ENCODE measurements at regions not wholly inside any gene's neighbourhood (a gene's known extent, or its start where the extent isn't known, plus 50 kb on each side); places are given as distances from the start of the nearest gene placed in this dataset.
"Not testable (repeated sequence)": the region's sequence is repeated elsewhere in the genome, so short reads cannot be mapped to it uniquely, and the experiment has no call there.

GRCh38 chr3:150228626-150229025, 179.5 kb upstream of the TSC22D2 start:
- DNase-seq; H3K4me3 Mint-ChIP-seq; H3K27ac Mint-ChIP-seq; H3K36me3 Mint-ChIP-seq (ENCODE audit: low read depth); H3K4me1 Mint-ChIP-seq; H3K9me3 Mint-ChIP-seq: not testable (repeated sequence)
- peaks cover 30% of the 10 kb centered on the region for H3K27me3 Mint-ChIP-seq
- intact Hi-C loops (cut with micrococcal nuclease) = loop anchor here (2.0 to 10.0 kb wide), 2 partner anchors 176 to 266 kb away; partner anchors contain the start of gene TSC22D2

- Mint-ChIP-seq H3K4me3 (no peak overlapping the region), H3K36me3 (ENCODE audit: low read depth) (no peaks in the 10 kb centered on the region), H3K4me1 (no peaks in the 10 kb centered on the region), H3K27ac (no peak overlapping the region), H3K27me3 (peaks cover 33% of the 10 kb centered on the region), H3K9me3 (no peaks in the 10 kb centered on the region)
- DNase-seq = peak; percentile 73
- intact Hi-C loops (cut with micrococcal nuclease) = loop anchor here (2.0 to 10.0 kb wide), 2 partner anchors 177 to 267 kb away; partner anchors contain the start of gene TSC22D2
These were observed 180.3 kb upstream of the TSC22D2 start for GRCh38 chr3:150227839-150228238.

DNA sequence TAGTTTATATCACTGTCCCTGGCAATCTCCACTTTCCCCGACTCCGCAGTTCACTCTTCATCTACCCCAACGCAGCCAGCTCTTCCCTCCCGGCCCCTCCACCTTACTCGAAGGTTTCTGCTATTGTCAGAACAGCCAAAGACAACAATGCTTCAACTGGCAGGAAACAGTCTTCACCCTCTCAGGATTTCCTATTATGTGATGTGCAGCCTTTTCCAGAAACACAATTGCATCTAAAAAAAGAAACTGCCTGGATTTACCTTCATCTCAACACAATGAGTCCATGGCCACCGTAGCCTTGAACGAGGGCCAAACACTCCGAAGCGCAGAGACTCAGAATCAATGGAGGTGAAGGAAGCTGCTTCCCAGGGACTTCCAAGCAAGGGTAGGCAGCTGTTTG, 182.1 kb upstream of the TSC22D2 start:
- Mint-ChIP-seq H3K4me3 (no peak overlapping the region), H3K27me3 (peaks cover 47% of the 10 kb centered on the region), H3K27ac (no peak overlapping the region), H3K36me3 (ENCODE audit: low read depth) (no peaks in the 10 kb centered on the region), H3K4me1 (peaks cover 2% of the 10 kb centered on the region), H3K9me3 (no peaks in the 10 kb centered on the region)
- intact Hi-C loops (cut with micrococcal nuclease) = loop anchor here (10.0 kb wide), 1 partner anchor 179 kb away; the partner anchor contains the start of gene TSC22D2
- no peak for DNase-seq

GRCh38 chr3:150223558-150223957, 184.5 kb upstream of the TSC22D2 start:
- no peak overlapping the region for H3K27ac Mint-ChIP-seq
- H3K4me3 Mint-ChIP-seq = no peak overlapping the region
- peaks cover 2% of the 10 kb centered on the region for H3K4me1 Mint-ChIP-seq
- intact Hi-C loops (cut with micrococcal nuclease) = loop anchor here (10.0 kb wide), 1 partner anchor 181 kb away; the partner anchor contains the start of gene TSC22D2
- no peak for DNase-seq
- no peaks in the 10 kb centered on the region for H3K9me3 Mint-ChIP-seq
- peaks cover 48% of the 10 kb centered on the region for H3K27me3 Mint-ChIP-seq
- no peaks in the 10 kb centered on the region for H3K36me3 Mint-ChIP-seq (ENCODE audit: low read depth)

DNA sequence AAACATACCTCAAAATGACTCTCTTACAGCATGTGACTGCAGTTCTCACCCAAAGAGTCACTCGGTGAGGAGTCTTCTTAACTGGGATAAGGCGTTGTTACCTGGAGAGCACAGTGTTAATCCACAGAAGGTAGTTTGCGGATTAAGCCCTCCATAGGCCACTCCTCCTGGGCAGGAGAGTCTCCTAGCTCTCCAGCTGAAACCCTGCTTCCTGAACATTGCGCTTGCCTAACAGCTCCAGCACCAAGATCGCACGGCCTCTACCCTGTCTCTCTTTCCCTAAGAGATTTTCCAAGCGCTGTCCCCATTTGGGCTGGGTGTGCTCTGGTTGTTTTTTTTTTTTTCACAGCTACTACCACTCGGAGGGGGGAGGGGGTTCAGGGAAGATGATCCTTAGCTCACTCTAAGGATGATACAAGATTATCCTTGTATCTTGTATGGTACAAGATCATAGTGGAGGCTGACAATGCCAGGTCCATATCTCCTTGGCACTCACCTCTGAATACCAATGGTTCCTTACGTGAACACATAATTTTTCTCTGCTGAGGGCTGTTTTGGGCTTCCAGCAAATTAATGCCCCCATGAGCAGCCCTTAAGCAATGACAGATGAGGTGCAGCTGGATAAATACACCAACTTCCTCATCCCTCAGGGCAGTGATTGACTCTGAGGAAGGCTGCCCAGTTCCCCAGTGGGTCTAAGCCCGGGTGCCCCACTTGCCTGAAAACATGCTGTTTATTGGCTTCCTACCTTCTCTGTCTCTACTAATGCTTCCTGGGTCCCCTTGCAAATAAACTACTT, 185.2 kb upstream of the TSC22D2 start:
- Mint-ChIP-seq H3K27ac (no peak overlapping the region), H3K4me3 (no peak overlapping the region), H3K27me3 (peaks cover 48% of the 10 kb centered on the region), H3K4me1 (peaks cover 2% of the 10 kb centered on the region), H3K9me3 (no peaks in the 10 kb centered on the region), H3K36me3 (ENCODE audit: low read depth) (no peaks in the 10 kb centered on the region)
- intact Hi-C loops (cut with micrococcal nuclease) = loop anchor here (10.0 kb wide), 1 partner anchor 182 kb away; the partner anchor contains the start of gene TSC22D2
- DNase-seq = no peak

DNA sequence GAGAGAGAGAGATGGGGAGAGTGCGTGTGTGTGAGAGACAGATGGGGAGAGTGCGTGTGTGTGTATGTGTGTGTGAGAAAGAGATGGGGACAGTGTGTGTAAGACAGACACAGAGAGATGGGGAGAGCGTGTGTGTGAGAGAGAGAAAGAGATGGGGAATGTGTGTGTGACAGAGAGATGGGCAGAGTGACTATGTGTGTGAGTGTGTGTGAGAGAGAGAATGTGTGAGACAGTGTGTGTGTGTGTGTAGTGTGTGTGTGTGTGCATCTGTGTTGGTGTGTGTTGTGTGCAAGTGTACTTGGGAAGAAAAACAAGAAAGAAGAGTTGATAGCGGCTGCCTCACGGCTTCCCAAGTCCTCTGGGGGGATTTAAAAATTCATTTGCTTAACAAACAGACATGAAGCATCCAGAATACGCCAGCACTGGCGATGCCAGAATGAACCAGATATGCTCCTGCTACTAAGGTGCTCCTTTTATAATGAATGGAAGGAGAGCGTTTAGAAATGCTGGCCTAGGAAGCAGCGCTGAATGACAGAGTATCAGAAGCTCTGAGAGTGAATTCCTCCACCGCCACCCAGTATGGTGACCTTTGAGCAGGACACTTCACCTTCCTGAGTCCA, 186.1 kb upstream of the TSC22D2 start:
- Mint-ChIP-seq H3K9me3 (no peaks in the 10 kb centered on the region), H3K27me3 (peaks cover 48% of the 10 kb centered on the region), H3K4me1 (peaks cover 2% of the 10 kb centered on the region), H3K4me3 (no peak overlapping the region), H3K36me3 (ENCODE audit: low read depth) (no peaks in the 10 kb centered on the region), H3K27ac (no peak overlapping the region)
- intact Hi-C loops (cut with micrococcal nuclease) = loop anchor here (1.0 to 10.0 kb wide), 3 partner anchors 183 to 286 kb away; partner anchors contain the start of gene TSC22D2
- DNase-seq = no peak

- Mint-ChIP-seq H3K27ac (no peak overlapping the region), H3K27me3 (peaks cover 38% of the 10 kb centered on the region), H3K4me1 (peaks cover 2% of the 10 kb centered on the region), H3K4me3 (no peak overlapping the region), H3K36me3 (ENCODE audit: low read depth) (no peaks in the 10 kb centered on the region), H3K9me3 (no peaks in the 10 kb centered on the region)
- DNase-seq = no peak
- intact Hi-C loops (cut with micrococcal nuclease) = loop anchor here (1.0 to 10.0 kb wide), 3 partner anchors 184 to 284 kb away; partner anchors contain the start of gene TSC22D2
These were observed 187.3 kb upstream of the TSC22D2 start for GRCh38 chr3:150220799-150221198.

DNA sequence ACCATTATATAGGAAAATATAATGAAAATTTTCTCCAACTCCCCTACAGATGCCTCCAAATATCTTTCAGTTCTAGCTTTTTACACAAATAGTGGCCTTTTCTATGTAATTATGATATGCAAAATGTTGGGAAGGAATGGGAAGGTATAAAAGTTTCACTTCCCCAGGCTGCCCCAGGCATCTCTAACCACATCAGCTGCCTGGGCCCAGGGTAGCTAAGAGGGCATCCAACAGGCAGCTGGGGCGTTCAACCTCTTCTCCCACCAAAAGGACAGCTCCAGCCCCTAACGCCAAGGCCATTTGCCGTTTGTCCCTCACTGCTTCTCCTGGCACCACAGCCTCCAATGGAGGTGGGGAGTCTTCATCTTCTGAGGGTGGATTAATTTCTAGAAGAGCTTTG, 188.1 kb upstream of the TSC22D2 start:
- no peak for DNase-seq
- Mint-ChIP-seq H3K27me3 (peaks cover 31% of the 10 kb centered on the region), H3K36me3 (ENCODE audit: low read depth) (no peaks in the 10 kb centered on the region), H3K9me3 (no peaks in the 10 kb centered on the region), H3K4me1 (peaks cover 2% of the 10 kb centered on the region), H3K27ac (no peak overlapping the region), H3K4me3 (no peak overlapping the region)
- intact Hi-C loops (cut with micrococcal nuclease) = loop anchor here (2.0 to 10.0 kb wide), 2 partner anchors 185 to 253 kb away; partner anchors contain the start of gene TSC22D2

GRCh38 chr3:150218841-150219240, 189.3 kb upstream of the TSC22D2 start:
- Mint-ChIP-seq H3K27me3 (peaks cover 24% of the 10 kb centered on the region), H3K36me3 (ENCODE audit: low read depth) (no peaks in the 10 kb centered on the region), H3K4me3 (no peak overlapping the region), H3K4me1 (peaks cover 2% of the 10 kb centered on the region), H3K9me3 (no peaks in the 10 kb centered on the region), H3K27ac (no peak overlapping the region)
- no peak for DNase-seq
- intact Hi-C loops (cut with micrococcal nuclease) = no loop called here

GRCh38 chr3:150218236-150218635, 189.9 kb upstream of the TSC22D2 start:
- H3K36me3 Mint-ChIP-seq (ENCODE audit: low read depth) = no peaks in the 10 kb centered on the region
- no peak overlapping the region for H3K4me3 Mint-ChIP-seq
- intact Hi-C loops (cut with micrococcal nuclease) = no loop called here
- no peaks in the 10 kb centered on the region for H3K9me3 Mint-ChIP-seq
- no peak overlapping the region for H3K27ac Mint-ChIP-seq
- peaks cover 21% of the 10 kb centered on the region for H3K27me3 Mint-ChIP-seq
- H3K4me1 Mint-ChIP-seq = peaks cover 2% of the 10 kb centered on the region
- no peak for DNase-seq

DNA sequence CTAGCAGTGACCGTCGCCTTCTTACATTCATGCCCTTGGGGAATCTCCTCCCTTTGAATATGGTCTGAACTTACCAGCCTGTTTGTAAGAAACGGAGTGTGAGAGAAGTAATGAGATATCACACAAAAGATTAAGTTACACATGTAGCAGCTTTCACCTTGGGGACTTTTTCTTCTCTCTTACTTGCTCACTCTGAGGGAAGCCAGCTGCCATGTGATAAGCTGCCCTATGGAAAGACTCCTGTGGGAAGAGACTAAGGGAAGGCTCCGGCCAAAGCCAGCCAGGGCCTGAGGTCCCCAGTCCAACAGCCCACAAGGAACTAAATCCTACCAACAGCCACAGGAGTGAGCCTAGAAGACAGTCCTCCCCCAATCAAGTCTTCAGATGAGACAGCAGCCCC, 190.4 kb upstream of the TSC22D2 start:
- Mint-ChIP-seq H3K4me3 (no peak overlapping the region), H3K27ac (no peak overlapping the region), H3K27me3 (peaks cover 19% of the 10 kb centered on the region), H3K9me3 (no peaks in the 10 kb centered on the region), H3K4me1 (peaks cover 2% of the 10 kb centered on the region), H3K36me3 (ENCODE audit: low read depth) (no peaks in the 10 kb centered on the region)
- intact Hi-C loops (cut with micrococcal nuclease) = no loop called here
- DNase-seq = no peak

- Mint-ChIP-seq H3K36me3 (ENCODE audit: low read depth) (no peaks in the 10 kb centered on the region), H3K27me3 (peaks cover 16% of the 10 kb centered on the region), H3K4me1 (peaks cover 2% of the 10 kb centered on the region), H3K9me3 (no peaks in the 10 kb centered on the region), H3K4me3 (no peak overlapping the region), H3K27ac (no peak overlapping the region)
- intact Hi-C loops (cut with micrococcal nuclease) = no loop called here
- no peak for DNase-seq
These were observed 191.1 kb upstream of the TSC22D2 start for GRCh38 chr3:150216866-150217600.

GRCh38 chr3:150216041-150216811, 191.9 kb upstream of the TSC22D2 start:
- intact Hi-C loops (cut with micrococcal nuclease) = no loop called here
- no peak overlapping the region for H3K4me3 Mint-ChIP-seq
- no peak for DNase-seq
- H3K4me1 Mint-ChIP-seq = peaks cover 1% of the 10 kb centered on the region
- H3K27me3 Mint-ChIP-seq = peaks cover 8% of the 10 kb centered on the region
- no peak overlapping the region for H3K27ac Mint-ChIP-seq
- H3K36me3 Mint-ChIP-seq (ENCODE audit: low read depth) = no peaks in the 10 kb centered on the region
- H3K9me3 Mint-ChIP-seq = no peaks in the 10 kb centered on the region

All from activated CD4-positive, alpha-beta T cell treated with anti-CD3 and anti-CD28 coated beads, Interleukin-2, amount 10 ng/mL, durations not matched to agents 24 days and 14 days (primary cell).